Nephron progenitor cell (in vitro differentiated cells): ENCODE measurements at regions not wholly inside any gene's neighbourhood (a gene's known extent, or its start where the extent isn't known, plus 50 kb on each side); places are given as distances from the start of the nearest gene placed in this dataset.

Experiments
- DNase-seq: peaks from one replicate; pipeline ENCODE4 v3.0.0; 2021
- H3K27ac Mint-ChIP-seq: 2 replicates; pipeline ENCODE4 v1.8.0; 2021; ENCODE audit warnings: mild to moderate bottlenecking, moderate library complexity, mixed read lengths
- H3K27me3 Mint-ChIP-seq: 2 replicates; pipeline ENCODE4 v1.8.0; 2021; ENCODE audit warnings: mild to moderate bottlenecking, low read depth, mixed read lengths; ENCODE audit not compliant: poor library complexity
- H3K36me3 Mint-ChIP-seq: 2 replicates; pipeline ENCODE4 v1.8.0; 2021; ENCODE audit warnings: low read depth, mixed read lengths
- H3K4me1 Mint-ChIP-seq: 2 replicates; pipeline ENCODE4 v1.8.0; 2021; ENCODE audit warnings: mixed read lengths
- H3K4me3 Mint-ChIP-seq: 2 replicates; pipeline ENCODE4 v1.8.0; 2021; ENCODE audit warnings: mild to moderate bottlenecking, moderate library complexity, mixed read lengths
- H3K9me3 Mint-ChIP-seq: 2 replicates; pipeline ENCODE4 v1.8.0; 2021; ENCODE audit warnings: mild to moderate bottlenecking, moderate library complexity, mixed read lengths
- CTCF ChIP-seq: fragments of 200-600 bp; sonication (generic); IDR thresholded peaks from 2 replicates; pipeline ENCODE4 v1.5.0; 2021; ENCODE audit warnings: antibody characterized with exemption

- no peak overlapping the region for H3K27ac Mint-ChIP-seq
- H3K36me3 Mint-ChIP-seq, result no peaks in the 10 kb centered on the region
- H3K9me3 Mint-ChIP-seq, result peaks cover 14% of the 10 kb centered on the region
- no peak for TF ChIP-seq CTCF
- no peaks in the 10 kb centered on the region for H3K27me3 Mint-ChIP-seq
- no peaks in the 10 kb centered on the region for H3K4me1 Mint-ChIP-seq
- no peak for DNase-seq
- no peak overlapping the region for H3K4me3 Mint-ChIP-seq
These were observed 672.1 kb upstream of the RIOK2 start for GRCh38 chr5:97854871-97855762.

GRCh38 chr5:97874491-97874890 lies 691.4 kb upstream of the RIOK2 start:
- H3K27ac Mint-ChIP-seq, result no peak overlapping the region
- no peak for DNase-seq
- no peak for TF ChIP-seq CTCF
- H3K27me3 Mint-ChIP-seq, result no peaks in the 10 kb centered on the region
- no peak overlapping the region for H3K4me3 Mint-ChIP-seq
- no peaks in the 10 kb centered on the region for H3K9me3 Mint-ChIP-seq
- H3K4me1 Mint-ChIP-seq, result no peaks in the 10 kb centered on the region
- H3K36me3 Mint-ChIP-seq, result no peaks in the 10 kb centered on the region

GRCh38 chr5:97876272-97876671 lies 693.2 kb upstream of the RIOK2 start:
- Mint-ChIP-seq H3K27me3 (no peaks in the 10 kb centered on the region), H3K27ac (no peak overlapping the region), H3K4me3 (no peak overlapping the region), H3K36me3 (no peaks in the 10 kb centered on the region), H3K4me1 (no peaks in the 10 kb centered on the region), H3K9me3 (no peaks in the 10 kb centered on the region)
- TF ChIP-seq CTCF, result no peak
- no peak for DNase-seq

GRCh38 chr5:97877588-97877987 lies 694.5 kb upstream of the RIOK2 start:
- DNase-seq, result no peak
- Mint-ChIP-seq H3K36me3 (no peaks in the 10 kb centered on the region), H3K27ac (no peak overlapping the region), H3K9me3 (no peaks in the 10 kb centered on the region), H3K4me1 (no peaks in the 10 kb centered on the region), H3K27me3 (no peaks in the 10 kb centered on the region), H3K4me3 (no peak overlapping the region)
- no peak for TF ChIP-seq CTCF

GRCh38 chr5:97888439-97888838 lies 705.4 kb upstream of the RIOK2 start:
- Mint-ChIP-seq H3K4me3 (no peak overlapping the region), H3K4me1 (no peaks in the 10 kb centered on the region), H3K9me3 (peaks cover 7% of the 10 kb centered on the region), H3K27ac (no peak overlapping the region), H3K27me3 (no peaks in the 10 kb centered on the region), H3K36me3 (no peaks in the 10 kb centered on the region)
- DNase-seq, result no peak
- no peak for TF ChIP-seq CTCF

GRCh38 chr5:97891971-97892370 lies 708.9 kb upstream of the RIOK2 start:
- Mint-ChIP-seq H3K27ac (no peak overlapping the region), H3K9me3 (peaks cover 7% of the 10 kb centered on the region), H3K4me3 (no peak overlapping the region), H3K36me3 (no peaks in the 10 kb centered on the region), H3K4me1 (no peaks in the 10 kb centered on the region), H3K27me3 (no peaks in the 10 kb centered on the region)
- no peak for DNase-seq
- TF ChIP-seq CTCF, result no peak
